HG03196 (cell line): ENCODE measurements at regions not wholly inside any gene's neighbourhood (a gene's known extent, or its start where the extent isn't known, plus 50 kb on each side); places are given as distances from the start of the nearest gene placed in this dataset.
"Not testable (repeated sequence)": the region's sequence is repeated elsewhere in the genome, so short reads cannot be mapped to it uniquely, and the experiment has no call there.

Experiments
- ATAC-seq: cut with Tn5 transposase; IDR thresholded peaks from one replicate; pipeline ENCODE4 v1.9.1; 2021; ENCODE audit not compliant: unreplicated experiment

DNA sequence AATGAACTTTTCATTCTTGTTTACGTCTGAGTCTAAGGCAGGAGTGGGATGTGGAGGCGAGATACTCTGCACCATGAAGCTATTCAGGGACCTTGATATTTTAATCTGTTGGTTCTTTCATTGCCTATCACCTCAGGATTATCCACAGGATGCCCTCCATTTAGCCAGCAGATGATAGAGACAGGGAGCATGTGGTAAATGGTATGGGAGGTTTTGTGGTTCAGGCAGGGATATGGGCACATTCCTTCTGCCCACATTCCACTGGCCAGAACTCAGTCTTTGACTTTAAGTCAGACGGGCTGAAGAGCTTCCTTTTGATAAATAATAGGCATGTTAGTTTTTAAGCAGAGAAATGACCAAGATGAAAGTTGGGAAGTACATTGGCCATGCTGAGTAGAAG is 548.0 kb upstream of the CCDC54 start:
- ATAC-seq, result no peak

DNA sequence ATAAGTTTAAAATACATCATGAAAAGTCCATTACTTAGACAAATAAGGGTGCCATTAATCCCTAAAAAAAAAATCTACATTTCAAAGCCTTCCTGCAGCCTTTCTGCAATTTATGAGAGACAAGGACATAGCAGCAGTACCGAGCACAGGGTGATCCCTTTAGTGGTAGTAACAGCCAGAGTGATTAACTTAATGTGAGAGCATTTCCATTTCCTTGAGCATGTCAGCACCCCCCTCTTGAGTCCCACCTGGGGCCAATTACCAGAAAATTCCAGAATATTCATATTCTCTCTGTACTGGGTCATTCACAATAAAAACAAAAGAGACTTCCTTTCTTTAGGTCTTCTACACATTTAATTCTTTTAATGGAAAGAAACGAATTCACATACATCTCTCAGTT is 546.9 kb upstream of the CCDC54 start:
- no peak for ATAC-seq

- ATAC-seq, result no peak
Measured at GRCh38 chr3:106836906-106837305, 540.3 kb upstream of the CCDC54 start.

DNA sequence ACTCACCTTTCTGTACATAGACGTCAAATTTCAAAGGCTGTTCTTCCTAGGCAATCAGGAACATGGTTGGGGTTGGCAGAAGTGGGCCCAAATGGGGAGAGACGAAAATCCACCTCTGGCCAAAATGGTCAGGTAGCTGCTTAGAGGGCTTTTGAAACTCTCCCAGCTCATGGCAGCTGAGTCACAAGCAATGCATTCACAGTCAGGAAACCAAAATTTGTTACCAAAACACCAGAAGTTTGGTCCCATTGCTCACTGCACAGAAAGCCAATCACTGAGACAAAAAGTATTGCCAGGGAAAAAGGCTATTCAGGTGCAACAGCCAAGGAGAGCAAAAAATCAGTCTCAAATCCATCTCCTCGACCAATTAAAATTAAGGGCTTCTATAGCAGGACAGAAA is 539.6 kb upstream of the CCDC54 start:
- ATAC-seq, result no peak

DNA sequence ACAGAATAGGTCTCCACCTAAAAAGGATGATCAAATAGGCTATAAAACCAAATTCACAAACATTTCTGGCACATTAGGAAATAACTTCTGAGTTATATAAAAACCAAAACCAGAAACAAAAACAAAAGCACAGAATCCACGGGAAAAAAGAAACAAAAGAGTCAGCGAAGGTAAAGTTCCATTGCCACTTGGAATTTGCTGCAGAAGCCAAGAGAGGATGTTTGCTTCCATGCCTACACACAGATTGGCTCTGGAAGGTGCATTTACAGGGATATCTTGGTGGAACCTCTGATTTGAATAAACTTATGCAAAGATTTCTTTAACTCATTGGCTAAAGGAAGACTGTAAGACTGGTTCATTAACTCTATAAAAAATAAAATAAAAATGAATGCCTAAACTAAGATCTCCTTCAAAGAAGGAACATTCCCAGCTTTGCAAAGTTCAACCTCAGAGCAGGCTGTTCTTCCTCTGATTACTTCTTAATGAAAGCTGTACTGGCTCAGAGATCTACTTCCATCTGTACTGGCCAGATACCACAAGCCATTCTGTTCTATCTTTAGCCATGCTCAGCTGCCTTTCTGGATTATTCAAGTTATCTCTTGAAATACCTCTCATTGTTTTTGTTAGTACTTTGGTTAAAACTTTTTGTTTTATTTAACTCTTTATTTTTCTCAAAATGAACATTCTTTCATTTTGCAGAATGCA is 537.5 kb upstream of the CCDC54 start:
- ATAC-seq, result no peak

GRCh38 chr3:106840319-106840718 is 536.9 kb upstream of the CCDC54 start:
- no peak for ATAC-seq

DNA sequence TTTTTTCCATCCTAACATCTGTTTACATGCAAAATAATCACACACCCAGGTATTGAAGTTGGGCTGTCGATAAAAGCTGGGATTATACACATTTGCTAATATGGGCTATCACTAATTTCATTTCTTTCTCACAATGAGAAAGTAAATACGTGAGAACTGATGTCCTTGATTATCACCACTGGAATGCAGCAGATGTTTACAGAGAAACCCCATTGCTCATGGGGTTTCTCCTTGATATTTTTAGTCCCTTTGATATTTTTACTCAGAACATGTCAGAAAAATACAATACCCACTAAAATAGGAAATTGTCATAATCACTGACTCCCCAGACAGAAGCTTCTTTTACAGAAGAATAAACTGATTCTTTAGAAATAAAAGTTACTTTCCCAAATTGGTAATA is 535.1 kb upstream of the CCDC54 start:
- ATAC-seq, result no peak

- ATAC-seq, result no peak
Measured at GRCh38 chr3:106844638-106845037, 532.6 kb upstream of the CCDC54 start.

GRCh38 chr3:106848099-106848498 is 529.1 kb upstream of the CCDC54 start:
- no peak for ATAC-seq

DNA sequence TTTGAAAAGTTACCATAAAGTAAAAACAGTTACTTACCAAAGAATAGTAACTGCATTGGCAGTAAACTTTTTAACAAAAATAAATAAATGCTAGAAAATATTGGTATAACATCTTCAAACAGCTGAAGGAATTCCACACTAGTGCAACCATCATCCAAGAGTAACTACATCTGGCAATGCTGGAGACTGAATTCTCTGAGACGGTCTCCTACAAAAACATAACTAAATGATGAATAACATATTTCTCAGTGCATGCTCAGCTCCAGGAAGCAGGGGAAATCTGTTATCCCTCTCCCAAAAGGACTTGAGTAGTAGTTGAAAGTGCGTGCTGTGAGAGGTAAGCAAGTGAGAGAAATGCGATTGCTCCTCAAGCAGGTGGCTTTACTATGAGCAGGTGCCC is 526.8 kb upstream of the CCDC54 start:
- ATAC-seq, result no peak

GRCh38 chr3:106858321-106858720 is 518.9 kb upstream of the CCDC54 start:
- not testable (repeated sequence) for ATAC-seq

DNA sequence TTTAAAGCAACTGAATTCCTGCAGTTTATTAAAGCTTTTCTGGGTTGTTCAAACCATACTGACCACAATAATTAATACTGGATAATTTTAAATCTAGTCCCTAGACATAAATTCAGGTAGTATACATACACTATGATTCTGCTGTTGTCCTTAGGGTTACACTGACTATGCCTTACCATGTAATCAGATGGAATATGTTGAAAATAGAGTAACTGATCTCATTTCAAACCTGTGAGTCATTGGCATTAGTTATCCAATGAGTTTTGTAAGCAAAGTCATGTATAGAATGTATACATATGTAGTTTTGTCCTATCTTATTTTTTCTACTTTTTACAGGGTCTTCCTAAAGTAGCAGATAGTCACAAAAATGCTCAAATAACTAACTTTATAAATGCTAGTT is 517.1 kb upstream of the CCDC54 start:
- no peak for ATAC-seq

GRCh38 chr3:106862067-106862466 is 515.2 kb upstream of the CCDC54 start:
- no peak for ATAC-seq

- no peak for ATAC-seq
Measured at GRCh38 chr3:106877627-106878026, 499.6 kb upstream of the CCDC54 start.

DNA sequence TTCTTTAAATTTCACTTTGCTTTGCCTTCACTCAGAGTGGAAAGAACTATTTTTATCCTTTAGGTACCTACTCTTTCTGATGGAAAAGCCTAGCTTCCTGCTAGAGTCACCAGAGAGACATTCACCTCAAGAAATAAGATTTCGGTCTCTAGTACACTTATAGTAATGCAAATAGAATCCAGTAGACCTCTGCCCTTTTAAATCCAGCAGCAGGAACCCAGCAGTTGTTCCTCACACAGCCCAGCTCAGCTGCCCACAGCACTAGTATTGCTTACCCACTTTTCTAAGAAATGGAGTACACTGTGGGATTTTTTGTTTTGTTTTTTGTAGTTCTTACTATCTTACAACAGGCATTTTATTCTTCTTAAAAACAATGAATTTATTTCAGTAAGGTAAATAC is 497.0 kb upstream of the CCDC54 start:
- no peak for ATAC-seq

GRCh38 chr3:106881186-106881585 is 496.1 kb upstream of the CCDC54 start:
- no peak for ATAC-seq

DNA sequence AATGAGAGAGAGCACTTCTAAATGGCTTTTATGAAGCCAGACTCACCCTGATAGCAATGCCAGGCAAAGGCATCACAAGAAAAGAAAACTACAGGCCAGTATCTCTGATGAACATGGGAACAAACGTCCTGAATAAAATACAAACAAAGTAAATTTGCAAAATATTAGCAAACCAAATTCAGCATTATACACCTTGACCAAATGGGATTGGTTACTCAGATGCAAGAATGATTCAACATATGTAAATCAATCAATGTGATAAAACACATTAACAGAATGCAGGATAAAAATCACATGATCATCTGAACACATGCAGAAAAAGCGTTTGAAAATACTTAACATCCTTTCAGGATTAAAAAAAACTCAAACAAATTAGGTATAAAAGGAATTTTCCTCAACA is 494.9 kb upstream of the CCDC54 start:
- no peak for ATAC-seq

DNA sequence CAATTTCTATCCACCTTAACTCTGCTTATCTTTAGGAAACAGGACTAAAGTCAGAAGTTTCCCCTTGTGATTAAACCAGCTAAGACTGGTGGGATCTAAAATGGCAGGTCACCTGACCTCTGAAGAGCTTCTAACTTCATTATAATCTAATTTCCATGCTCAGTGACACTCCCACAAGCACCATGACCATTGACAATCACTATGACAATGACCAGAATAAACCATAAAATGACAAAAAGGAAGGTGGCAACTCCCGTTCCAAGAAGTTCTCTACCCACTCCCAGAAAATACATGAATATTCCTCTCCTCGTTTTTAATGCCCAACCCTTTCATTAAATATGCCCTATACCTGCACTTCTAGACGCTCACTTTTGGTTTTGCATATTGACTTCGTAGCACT is 471.2 kb upstream of the CCDC54 start:
- ATAC-seq, result no peak

DNA sequence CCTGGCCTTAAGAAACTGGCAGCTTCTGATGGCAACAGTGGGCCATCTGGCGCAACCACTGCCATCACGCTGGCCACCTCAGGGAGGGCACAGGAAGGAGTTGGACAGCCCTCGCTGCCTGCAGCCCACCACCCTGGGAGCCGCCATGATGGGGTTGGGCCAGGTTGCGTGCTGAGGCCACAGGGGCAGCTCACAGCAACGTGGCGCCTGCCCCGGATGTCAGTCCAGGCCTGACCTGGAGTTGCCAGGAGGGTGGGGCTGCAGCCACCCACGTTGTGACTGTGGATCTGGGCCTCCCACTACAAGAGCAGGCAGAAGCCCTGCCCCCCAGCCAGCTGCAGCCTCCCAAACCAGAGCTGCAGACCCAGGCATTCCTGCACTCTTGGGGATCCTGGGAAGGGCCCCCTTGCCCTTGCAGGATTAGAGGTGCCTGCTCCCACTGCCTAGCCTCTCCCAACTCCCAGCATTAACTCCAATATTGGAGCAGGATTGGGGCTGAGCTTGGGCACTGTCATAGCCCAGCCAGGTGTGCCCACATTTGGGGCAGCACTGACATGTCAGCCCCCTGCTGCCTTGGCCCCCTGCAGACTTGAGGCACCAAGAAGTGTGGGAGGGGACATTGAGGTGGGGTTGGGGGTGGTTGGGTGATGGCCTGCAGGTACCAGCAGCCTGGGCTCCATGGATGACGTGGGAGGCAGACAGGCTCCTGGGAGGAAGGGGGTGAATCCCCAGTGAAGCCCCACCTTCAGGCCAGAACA is 468.9 kb upstream of the CCDC54 start:
- no peak for ATAC-seq

DNA sequence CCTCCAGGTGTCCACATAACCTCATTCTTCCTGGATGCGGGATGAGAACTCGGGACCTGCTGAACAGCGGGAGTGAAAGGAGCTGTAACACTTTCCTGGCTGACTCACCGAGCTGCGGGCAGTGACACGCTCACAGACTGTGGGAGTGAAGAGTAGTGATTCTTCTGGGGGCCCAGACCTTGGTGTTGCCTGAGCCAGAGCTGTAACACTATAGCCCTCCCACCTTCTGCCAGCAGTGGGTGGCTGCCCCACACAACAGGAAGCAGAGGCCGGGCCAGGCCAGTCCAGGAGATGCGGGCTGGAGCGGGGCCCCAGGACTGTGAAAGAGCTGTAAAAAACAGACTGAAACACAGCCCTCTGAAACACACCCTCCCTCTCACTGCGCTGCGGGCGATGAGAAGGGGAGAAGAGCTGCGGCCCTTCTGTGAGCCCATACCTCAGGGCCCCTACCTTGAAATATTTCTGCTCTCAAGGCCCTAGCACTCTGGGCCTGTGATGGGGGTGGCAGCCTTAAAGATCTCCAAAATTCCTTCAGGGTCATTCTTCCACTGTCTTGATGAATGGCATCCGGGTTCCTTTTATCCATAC is 464.0 kb upstream of the CCDC54 start:
- ATAC-seq, result no peak

GRCh38 chr3:106913966-106914365 is 463.3 kb upstream of the CCDC54 start:
- ATAC-seq, result no peak

GRCh38 chr3:106920609-106921008 is 456.6 kb upstream of the CCDC54 start:
- no peak for ATAC-seq
